ENCODE measurements at regions not wholly inside any gene's neighbourhood (a gene's known extent, or its start where the extent isn't known, plus 50 kb on each side); places are given as distances from the start of the nearest gene placed in this dataset.

GRCh38 chr13:39847336-39847735, 191.9 kb downstream of the COG6 start (continued):
- no peak for TF ChIP-seq ATF3 (CRISPR knock-in tag; conservative IDR thresholded peaks at IDR 0.05)
- TF ChIP-seq CBFB (CRISPR knock-in tag; IDR thresholded peaks at IDR 0.05; ENCODE audit: low read depth): no peak

GRCh38 chr13:39855236-39855635, 199.8 kb downstream of the COG6 start:
- no peak overlapping the region for H3K4me3 Mint-ChIP-seq
- peaks cover 18% of the 10 kb centered on the region for H3K36me3 Mint-ChIP-seq
- CTCF ChIA-PET: no interaction called here
- TF ChIP-seq SMAD3 (CRISPR knock-in tag; IDR thresholded peaks at IDR 0.05; ENCODE audit: borderline replicate concordance): no peak
- TF ChIP-seq IRF2 (CRISPR knock-in tag; IDR thresholded peaks at IDR 0.05; ENCODE audit: borderline replicate concordance, low read depth): no peak
- TF ChIP-seq ERG (CRISPR knock-in tag; IDR thresholded peaks at IDR 0.05): no peak
- TF ChIP-seq IRF1 (CRISPR knock-in tag; IDR thresholded peaks at IDR 0.05): no peak
- no peak for TF ChIP-seq PREB (CRISPR knock-in tag; IDR thresholded peaks at IDR 0.05; ENCODE audit: borderline replicate concordance)
- TF ChIP-seq SOX15 (CRISPR knock-in tag; IDR thresholded peaks at IDR 0.05): no peak
- no peak for TF ChIP-seq NR1H2 (CRISPR knock-in tag; IDR thresholded peaks at IDR 0.05)
- no peak for TF ChIP-seq TCF7 (CRISPR knock-in tag; IDR thresholded peaks at IDR 0.05; ENCODE audit: low read depth)
- no peak for TF ChIP-seq ZNF416 (CRISPR knock-in tag; IDR thresholded peaks at IDR 0.05)
- no peak for TF ChIP-seq NR2C2 (CRISPR knock-in tag; IDR thresholded peaks at IDR 0.05)
- no peak for TF ChIP-seq ZNF317 (CRISPR knock-in tag; IDR thresholded peaks at IDR 0.05; ENCODE audit: borderline replicate concordance, low read depth)
- TF ChIP-seq USF2 (CRISPR knock-in tag; IDR thresholded peaks at IDR 0.05): no peak
- TF ChIP-seq HMGXB4 (CRISPR knock-in tag; IDR thresholded peaks at IDR 0.05): no peak
- no peak for TF ChIP-seq ZNF423 (CRISPR knock-in tag; IDR thresholded peaks at IDR 0.05)
- no peak for TF ChIP-seq GABPB1 (CRISPR knock-in tag; IDR thresholded peaks at IDR 0.05)
- no peak for TF ChIP-seq CDX4 (CRISPR knock-in tag; IDR thresholded peaks at IDR 0.05; ENCODE audit: borderline replicate concordance)
- TF ChIP-seq PRRX2 (CRISPR knock-in tag; IDR thresholded peaks at IDR 0.05): no peak
- 0 out of 2 replicates have a peak, but pooled peaks cover 3% of the 10 kb centered on the region for H3K27me3 Mint-ChIP-seq (ENCODE audit: low read depth)
- DNase-seq (ENCODE audit: low spot score): no peak
- H3K27ac Mint-ChIP-seq: no peak overlapping the region
- H3K4me1 Mint-ChIP-seq: peaks cover 7% of the 10 kb centered on the region; the same call in 1 of the 2 replicates
- ATAC-seq: no peak
- POLR2A ChIA-PET: interaction anchor here (0.9 kb wide), 1 partner anchor 22 kb away, joined by 3 read pairs; no protein-coding TSS in a partner anchor
- peaks cover 28% of the 10 kb centered on the region for H3K9me3 Mint-ChIP-seq
